GM04504 (cell line): ENCODE measurements at regions not wholly inside any gene's neighbourhood (a gene's known extent, or its start where the extent isn't known, plus 50 kb on each side); places are given as distances from the start of the nearest gene placed in this dataset.
"Not testable (repeated sequence)": the region's sequence is repeated elsewhere in the genome, so short reads cannot be mapped to it uniquely, and the experiment has no call there.

Experiments
- DNase-seq: peaks from one replicate; pipeline ENCODE4 v3.0.0-alpha.2; 2012; ENCODE audit warnings: low read depth

DNA sequence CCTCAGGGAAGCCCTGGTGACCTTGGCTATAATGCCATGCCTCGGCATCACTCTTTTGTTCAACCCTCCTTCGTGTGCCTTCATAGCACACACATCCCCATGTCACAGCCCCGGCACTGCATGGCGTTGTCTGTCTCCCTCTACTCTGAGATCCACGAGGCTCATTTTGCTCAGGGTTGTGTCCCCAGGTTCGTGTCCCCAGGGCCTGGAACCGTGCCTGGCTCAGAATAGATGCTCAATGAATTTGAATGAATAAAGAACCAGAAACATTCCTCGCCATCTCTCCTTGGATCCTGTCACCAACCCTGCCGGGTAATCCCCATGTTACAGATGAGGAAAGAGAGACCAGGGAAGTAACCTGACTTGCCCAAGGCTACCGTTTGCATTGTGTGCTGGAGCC is 177.3 kb downstream of the PTPRU start:
- DNase-seq = no peak

GRCh38 chr1:29412591-29412990 is 176.3 kb downstream of the PTPRU start:
- DNase-seq = no peak

DNA sequence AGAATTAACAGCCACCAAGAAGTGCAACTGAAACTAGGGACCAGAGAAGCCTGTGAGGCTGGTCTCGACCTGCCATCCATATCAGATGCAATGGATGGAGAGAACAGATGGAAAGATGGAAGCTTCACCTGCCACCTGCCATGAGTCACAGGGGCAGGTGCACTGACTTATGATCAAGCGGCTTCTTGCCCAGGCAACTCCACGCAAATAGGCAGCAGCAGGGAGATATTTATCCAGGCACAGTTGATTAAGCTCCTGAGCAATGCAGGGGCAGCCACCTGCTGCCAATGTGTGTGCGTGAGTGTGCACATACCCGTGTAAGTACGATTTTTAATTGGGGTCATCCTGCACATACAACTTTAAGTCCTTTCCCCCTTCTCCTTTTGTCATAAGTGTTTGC is 174.2 kb downstream of the PTPRU start:
- DNase-seq = no peak

- DNase-seq = no peak
Measured at GRCh38 chr1:29409616-29410015, 173.3 kb downstream of the PTPRU start.

DNA sequence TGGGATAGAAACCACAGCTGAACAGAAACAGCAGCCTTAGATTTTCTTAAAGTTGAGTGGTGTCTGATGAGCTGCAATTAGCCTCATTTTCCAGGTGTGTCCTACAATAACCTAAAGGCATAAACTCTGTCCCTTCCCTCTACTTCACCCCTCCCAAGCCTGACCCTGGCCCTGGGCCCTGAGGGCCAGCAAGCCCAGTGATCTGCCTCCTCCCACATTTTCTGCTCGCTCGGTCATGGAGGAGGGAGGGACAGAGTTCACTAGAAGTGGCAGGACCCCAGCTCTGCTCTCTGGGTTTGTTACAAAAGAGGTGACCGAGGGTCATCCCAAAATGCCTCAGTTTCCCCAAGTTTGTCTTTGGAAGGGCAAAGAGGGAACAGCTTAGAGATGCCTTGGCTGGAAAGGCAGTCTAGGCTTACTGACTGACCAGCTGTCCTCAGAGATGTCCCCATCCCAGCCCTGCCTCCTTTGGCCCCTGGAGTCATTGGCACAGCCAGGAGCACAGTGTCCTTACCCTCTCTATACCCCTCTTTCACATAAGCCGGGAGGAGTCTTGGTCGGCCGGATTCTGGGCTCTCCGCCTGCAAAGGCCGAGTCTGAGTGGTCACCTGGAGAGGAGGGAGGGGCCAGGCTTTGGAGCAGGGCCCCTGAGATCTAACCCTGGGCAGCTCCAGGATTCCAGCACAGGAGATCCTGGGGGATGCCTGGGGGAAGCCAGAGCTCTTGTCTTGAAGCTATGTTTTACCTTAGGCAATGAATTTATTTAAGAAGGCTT is 172.7 kb downstream of the PTPRU start:
- no peak for DNase-seq

DNA sequence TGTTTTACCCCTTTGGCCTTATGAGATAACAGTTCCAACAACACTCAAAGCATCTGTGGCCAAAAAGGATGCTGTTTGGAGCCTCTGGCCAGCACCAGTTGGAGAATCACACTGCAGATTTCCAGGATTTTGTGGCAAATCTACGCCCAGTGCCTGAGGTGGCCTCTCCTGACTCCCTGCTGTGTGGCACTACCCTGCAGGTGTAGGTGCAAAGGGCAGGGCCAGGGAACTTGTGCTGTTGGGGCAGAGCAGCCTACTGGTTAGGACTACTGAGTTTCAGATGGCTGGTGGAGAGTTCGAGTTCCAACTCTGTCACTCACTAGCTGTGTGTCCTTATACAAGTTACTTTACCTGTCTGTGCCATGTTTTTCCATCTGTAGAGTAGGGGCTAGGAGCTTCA is 170.5 kb downstream of the PTPRU start:
- DNase-seq = no peak

GRCh38 chr1:29400203-29400602 is 163.9 kb downstream of the PTPRU start:
- not testable (repeated sequence) for DNase-seq

- DNase-seq = no peak
Measured at GRCh38 chr1:29399465-29399864, 163.1 kb downstream of the PTPRU start.

- DNase-seq = no peak
Measured at GRCh38 chr1:29398431-29398830, 162.1 kb downstream of the PTPRU start.

GRCh38 chr1:29397981-29398380 is 161.7 kb downstream of the PTPRU start:
- no peak for DNase-seq

GRCh38 chr1:29397256-29397590 is 160.9 kb downstream of the PTPRU start:
- DNase-seq = no peak

- DNase-seq = no peak
Measured at GRCh38 chr1:29396438-29397255, 160.3 kb downstream of the PTPRU start.

GRCh38 chr1:29395736-29396437 is 159.6 kb downstream of the PTPRU start:
- no peak for DNase-seq

DNA sequence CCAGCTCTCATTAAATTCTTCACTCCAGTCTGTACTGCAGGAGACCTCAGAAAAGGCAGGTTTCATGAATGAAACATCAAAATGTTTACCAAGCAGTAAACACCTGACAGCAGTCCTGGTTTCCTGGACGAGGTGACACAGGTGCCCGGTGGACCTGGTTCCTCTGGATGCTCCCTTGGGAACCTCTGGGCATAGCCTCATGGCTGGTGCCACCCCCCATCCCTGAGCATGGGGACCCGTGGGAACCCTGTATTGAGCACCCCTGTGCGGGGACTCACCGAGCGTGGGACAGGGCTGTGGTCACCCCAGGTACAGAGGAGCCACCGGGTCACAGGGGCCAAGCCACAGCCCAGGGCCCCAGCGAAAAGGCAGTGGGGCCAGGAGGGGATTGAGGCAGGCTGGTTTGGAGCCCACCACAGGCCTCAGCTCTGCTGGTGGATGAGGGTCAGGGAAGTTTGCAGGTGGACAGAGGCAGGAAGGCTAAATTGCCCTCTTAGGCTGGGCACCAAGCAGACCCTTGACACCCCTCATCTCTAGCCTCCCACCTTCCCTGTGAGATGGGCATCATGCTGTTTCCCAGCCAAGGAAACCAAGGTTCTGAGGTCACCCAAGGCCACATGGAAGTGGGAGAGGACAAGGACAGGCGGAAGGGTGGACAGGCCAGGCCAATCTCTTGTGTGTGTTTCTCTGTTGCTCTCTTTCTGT is 158.4 kb downstream of the PTPRU start:
- DNase-seq = no peak

- DNase-seq = no peak
Measured at GRCh38 chr1:29393451-29393826, 157.1 kb downstream of the PTPRU start.

DNA sequence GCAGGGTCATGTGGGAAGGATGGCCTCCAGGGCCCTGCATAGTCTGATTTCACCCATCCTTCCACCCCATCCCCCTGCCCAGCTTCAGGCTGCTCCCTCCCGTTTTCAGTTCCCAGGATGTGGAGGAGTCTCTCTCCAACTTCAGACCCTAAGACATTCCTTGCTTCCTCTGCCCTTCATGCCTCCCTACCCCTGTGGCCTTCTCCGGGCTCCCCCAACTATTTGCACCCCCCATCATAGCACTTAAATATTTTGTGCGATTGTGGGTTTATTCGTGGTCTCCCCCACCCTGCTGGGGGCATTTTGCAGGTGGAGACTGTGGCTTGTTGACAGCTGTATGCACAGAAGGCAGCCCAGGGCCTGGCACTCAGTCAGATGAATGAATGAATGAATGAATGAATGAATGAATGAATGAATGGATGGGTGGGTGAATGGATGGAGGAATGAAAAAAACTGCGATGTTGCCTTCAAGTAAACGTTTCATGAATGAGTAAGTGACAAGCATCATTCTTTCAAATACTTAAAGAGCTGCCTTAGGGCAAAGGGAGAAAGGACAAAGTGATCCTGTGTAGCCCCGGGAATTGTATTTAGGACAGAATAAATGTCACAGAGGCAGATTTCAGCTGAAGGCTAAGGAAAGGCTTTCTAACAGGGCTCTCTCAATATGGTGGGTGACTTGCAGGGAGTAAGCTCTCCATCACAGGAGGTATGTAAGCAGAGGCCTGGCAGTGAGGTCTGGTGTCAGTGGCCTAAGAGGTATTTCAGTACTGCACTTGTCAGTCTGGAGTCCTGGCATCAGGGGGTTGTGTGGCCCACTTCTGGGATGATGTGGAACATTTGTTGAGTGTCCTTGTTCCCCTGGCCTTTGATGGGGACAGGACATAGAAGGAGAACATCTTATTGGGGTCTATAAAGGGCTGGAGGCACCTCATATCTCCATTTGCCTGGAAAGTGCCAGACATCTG is 156.4 kb downstream of the PTPRU start:
- no peak for DNase-seq

DNA sequence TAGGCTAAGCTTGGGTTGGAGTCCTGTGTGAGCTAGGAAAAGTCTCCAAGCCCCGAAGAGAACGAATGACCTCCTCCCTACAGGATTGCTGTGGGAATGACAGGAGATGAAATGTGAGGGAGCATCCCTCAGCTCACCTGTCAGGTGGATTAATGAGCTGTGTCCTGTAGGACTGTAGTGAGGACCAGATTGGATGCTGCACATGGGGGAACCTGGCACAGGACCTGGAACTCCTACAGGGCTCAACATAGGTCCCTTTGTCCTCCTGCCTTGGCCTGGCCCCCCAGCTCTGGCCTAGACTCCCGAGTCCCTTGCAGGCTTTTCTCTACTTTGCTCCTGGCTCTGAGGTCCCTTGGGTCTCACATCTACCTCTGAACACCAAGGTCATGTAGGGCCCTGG is 155.7 kb downstream of the PTPRU start:
- no peak for DNase-seq

- no peak for DNase-seq
Measured at GRCh38 chr1:29391362-29391880, 155.1 kb downstream of the PTPRU start.

DNA sequence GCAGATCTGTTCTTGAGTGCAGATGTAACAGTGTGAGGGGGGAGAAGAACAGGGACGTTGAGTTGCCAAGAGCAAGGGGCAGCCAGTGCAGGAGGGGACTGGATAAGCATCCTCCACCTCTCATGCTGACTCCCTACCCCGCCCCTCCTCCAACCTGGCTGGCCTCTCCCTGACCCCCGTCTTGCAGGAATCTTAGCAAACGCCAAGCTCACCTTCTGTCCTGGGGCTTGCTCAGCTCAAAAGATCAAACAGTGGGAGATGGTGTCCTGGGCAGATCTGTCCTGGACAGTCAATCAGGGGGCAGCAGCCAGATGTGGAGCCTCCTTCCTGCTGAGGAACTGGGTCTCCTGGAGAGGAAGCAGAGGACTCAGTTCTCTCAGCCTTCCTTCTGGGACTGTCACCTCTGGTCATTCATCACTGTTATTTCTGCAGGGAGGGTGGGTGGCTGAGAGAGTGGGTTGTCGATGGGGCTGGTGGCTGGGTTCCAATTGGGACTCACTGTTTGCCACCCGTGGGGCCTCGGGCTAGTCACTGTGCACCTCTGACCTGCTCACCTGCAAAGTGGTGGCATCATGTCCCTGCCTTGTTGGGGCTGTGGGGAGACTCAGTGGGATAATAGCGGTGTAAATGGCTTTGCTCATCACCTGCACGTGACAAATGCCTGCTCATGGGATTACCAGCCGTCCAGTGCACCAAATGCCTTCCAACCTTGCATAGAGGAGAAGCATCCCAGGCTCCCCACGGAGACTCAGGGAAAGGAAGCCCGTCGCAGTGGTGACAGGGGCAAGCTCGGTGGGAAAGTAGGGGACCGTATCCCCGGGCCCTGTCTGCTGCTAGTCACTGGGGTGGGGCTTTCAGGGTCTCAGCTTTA is 154.4 kb downstream of the PTPRU start:
- no peak for DNase-seq

DNA sequence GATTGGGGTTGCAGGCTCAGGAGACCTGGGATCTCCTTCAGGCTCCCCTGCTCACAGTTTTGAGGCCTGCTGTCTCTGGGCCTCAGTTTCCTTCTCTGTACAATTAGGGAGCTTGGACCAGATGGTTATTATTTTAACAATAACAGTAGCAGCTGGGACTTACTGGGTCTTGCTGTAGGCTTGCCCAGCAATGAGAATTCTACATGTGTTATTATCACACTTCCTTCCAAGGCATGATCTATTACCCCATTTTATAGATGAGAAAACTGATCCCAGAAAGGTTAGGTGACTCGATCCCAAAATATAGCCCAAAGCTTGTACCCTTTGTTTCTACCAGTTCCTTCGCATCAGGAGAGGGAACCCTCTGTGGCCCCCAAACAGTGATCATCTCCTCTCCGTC is 153.8 kb downstream of the PTPRU start:
- DNase-seq = no peak
